GM12873 (cell line): ENCODE measurements at regions not wholly inside any gene's neighbourhood (a gene's known extent, or its start where the extent isn't known, plus 50 kb on each side); places are given as distances from the start of the nearest gene placed in this dataset.

Experiments used
- CTCF ChIP-seq: IDR thresholded peaks from 2 replicates; pipeline ENCODE4 v1.5.1; 2012; ENCODE audit warnings: low read depth, mild to moderate bottlenecking, moderate library complexity, low read length, control low read depth; ENCODE audit not compliant: insufficient read depth; ENCODE audit errors: missing control alignments

GRCh38 chr11:87809256-87809655 lies 366.0 kb downstream of the RAB38 start:
- no peak for TF ChIP-seq CTCF

GRCh38 chr11:87804176-87804575 lies 371.1 kb downstream of the RAB38 start:
- TF ChIP-seq CTCF: no peak

- no peak for TF ChIP-seq CTCF
Observed at GRCh38 chr11:87803748-87804147, 371.5 kb downstream of the RAB38 start.

GRCh38 chr11:87780068-87780413 lies 395.2 kb downstream of the RAB38 start:
- no peak for TF ChIP-seq CTCF

GRCh38 chr11:87779276-87780067 lies 395.8 kb downstream of the RAB38 start:
- TF ChIP-seq CTCF: no peak

GRCh38 chr11:87778357-87778756 lies 396.9 kb downstream of the RAB38 start:
- TF ChIP-seq CTCF: no peak

- TF ChIP-seq CTCF: no peak
Observed at GRCh38 chr11:87775036-87775435, 400.2 kb downstream of the RAB38 start.
